ENCODE measurements at regions not wholly inside any gene's neighbourhood (a gene's known extent, or its start where the extent isn't known, plus 50 kb on each side); places are given as distances from the start of the nearest gene placed in this dataset.

GRCh38 chr4:184284336-184284690, 66.6 kb upstream of the ENPP6 start:
- TF ChIP-seq, protein P1, sequence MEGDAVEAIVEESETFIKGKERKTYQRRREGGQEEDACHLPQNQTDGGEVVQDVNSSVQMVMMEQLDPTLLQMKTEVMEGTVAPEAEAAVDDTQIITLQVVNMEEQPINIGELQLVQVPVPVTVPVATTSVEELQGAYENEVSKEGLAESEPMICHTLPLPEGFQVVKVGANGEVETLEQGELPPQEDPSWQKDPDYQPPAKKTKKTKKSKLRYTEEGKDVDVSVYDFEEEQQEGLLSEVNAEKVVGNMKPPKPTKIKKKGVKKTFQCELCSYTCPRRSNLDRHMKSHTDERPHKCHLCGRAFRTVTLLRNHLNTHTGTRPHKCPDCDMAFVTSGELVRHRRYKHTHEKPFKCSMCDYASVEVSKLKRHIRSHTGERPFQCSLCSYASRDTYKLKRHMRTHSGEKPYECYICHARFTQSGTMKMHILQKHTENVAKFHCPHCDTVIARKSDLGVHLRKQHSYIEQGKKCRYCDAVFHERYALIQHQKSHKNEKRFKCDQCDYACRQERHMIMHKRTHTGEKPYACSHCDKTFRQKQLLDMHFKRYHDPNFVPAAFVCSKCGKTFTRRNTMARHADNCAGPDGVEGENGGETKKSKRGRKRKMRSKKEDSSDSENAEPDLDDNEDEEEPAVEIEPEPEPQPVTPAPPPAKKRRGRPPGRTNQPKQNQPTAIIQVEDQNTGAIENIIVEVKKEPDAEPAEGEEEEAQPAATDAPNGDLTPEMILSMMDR (conservative IDR thresholded peaks at IDR 0.05; ENCODE audit: low read length): no peak
- TF ChIP-seq EZH2phosphoT487 (IDR thresholded peaks at IDR 0.05; ENCODE audit: borderline replicate concordance): no peak

All from Loucy (cell line).